ENCODE measurements at regions not wholly inside any gene's neighbourhood (a gene's known extent, or its start where the extent isn't known, plus 50 kb on each side); places are given as distances from the start of the nearest gene placed in this dataset.

DNA sequence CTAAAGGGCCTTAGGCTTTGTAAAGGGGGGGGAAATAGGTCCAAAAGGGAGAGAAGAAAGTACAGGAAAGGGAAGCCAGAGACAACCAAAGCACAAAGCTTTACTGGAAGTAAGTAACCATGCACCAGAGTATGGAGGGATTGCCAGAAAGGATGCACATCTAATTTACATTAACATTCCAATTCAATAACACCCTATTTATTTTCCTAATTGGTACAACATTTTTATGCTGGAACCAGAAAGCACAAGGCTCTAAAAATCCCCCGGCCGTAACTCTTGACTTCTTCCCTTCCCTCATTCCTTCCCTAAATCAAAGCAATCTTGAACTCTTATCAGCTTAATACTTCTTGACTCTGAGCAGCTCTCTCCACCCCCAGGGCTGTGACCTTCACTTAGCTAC is 400.0 kb upstream of the CELF2 start:
- DNase-seq (ENCODE audit: low spot score) = no peak
- no peaks in the 10 kb centered on the region for H3K27me3 ChIP-seq
- no peaks in the 10 kb centered on the region for H3K9me3 ChIP-seq
- TF ChIP-seq, protein P1, sequence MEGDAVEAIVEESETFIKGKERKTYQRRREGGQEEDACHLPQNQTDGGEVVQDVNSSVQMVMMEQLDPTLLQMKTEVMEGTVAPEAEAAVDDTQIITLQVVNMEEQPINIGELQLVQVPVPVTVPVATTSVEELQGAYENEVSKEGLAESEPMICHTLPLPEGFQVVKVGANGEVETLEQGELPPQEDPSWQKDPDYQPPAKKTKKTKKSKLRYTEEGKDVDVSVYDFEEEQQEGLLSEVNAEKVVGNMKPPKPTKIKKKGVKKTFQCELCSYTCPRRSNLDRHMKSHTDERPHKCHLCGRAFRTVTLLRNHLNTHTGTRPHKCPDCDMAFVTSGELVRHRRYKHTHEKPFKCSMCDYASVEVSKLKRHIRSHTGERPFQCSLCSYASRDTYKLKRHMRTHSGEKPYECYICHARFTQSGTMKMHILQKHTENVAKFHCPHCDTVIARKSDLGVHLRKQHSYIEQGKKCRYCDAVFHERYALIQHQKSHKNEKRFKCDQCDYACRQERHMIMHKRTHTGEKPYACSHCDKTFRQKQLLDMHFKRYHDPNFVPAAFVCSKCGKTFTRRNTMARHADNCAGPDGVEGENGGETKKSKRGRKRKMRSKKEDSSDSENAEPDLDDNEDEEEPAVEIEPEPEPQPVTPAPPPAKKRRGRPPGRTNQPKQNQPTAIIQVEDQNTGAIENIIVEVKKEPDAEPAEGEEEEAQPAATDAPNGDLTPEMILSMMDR (IDR thresholded peaks at IDR 0.05) = no peak
- peaks cover 0 to 3% of the 10 kb centered on the region in 2 donors for H3K4me1 ChIP-seq
- no peaks in the 10 kb centered on the region for H3K36me3 ChIP-seq
- no peak overlapping the region for H3K4me3 ChIP-seq
- H3K27ac ChIP-seq = no peak overlapping the region

DNA sequence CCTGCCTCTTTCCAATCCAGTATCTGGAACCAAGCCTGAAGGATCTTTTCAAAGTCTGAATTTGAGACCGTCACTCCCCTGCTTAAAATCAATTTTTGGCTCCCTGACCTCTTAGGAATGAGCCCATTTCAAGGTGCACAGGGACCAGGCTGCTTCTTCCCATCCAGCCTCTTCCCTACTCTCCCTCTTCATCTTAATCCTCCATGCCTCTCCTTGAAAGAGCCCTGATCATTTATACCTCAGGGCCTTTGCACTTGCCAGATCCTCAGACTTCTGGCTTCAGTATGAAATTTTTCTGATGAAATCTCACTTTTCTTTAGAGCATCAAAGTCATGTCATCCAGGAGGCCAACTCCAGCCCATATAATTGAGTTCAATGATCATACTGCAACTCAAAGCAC is 399.5 kb upstream of the CELF2 start:
- H3K4me3 ChIP-seq = no peak overlapping the region
- TF ChIP-seq, protein P1 (IDR thresholded peaks at IDR 0.05) = no peak
- no peaks in the 10 kb centered on the region for H3K36me3 ChIP-seq
- peaks cover 0 to 7% of the 10 kb centered on the region in 2 donors for H3K4me1 ChIP-seq
- H3K9me3 ChIP-seq = no peaks in the 10 kb centered on the region
- no peak for DNase-seq (ENCODE audit: low spot score)
- H3K27ac ChIP-seq = no peak overlapping the region
- H3K27me3 ChIP-seq = no peaks in the 10 kb centered on the region

DNA sequence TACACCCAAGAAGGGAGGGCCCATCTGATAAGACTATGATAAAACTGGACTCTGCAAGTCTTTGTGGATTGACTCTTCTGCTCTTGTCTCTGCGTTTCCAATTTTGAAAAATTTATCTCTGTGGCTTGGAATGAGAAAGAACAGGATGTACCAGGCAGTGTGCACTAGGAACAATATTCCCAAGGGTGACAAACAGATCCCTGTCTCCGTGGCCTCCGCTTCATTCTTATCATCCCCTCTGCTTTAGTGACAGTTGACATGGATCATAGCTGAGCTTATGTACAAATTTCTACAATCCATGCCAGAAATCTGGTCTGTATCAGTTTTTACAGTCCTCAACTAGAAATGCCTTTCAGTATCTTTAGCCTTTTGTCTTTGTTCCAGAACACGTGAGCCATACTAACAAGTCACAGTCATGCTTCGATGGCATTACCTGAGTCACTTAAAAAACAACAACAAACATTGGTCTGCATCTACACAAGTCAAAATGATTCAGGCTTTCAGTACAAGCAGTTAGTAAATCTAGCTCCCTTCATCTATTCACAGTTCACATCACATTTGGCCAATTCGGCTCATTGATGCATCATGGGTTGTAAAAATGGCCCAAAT is 393.6 kb upstream of the CELF2 start:
- H3K4me3 ChIP-seq = no peak overlapping the region
- H3K36me3 ChIP-seq = no peaks in the 10 kb centered on the region
- no peaks in the 10 kb centered on the region for H3K9me3 ChIP-seq
- no peak for DNase-seq (ENCODE audit: low spot score)
- H3K27ac ChIP-seq = peak overlapping the region; percentile 50 to 77
- no peaks in the 10 kb centered on the region for H3K27me3 ChIP-seq
- TF ChIP-seq, protein P1 (IDR thresholded peaks at IDR 0.05) = no peak
- peaks cover 0 to 42% of the 10 kb centered on the region in 2 donors for H3K4me1 ChIP-seq

DNA sequence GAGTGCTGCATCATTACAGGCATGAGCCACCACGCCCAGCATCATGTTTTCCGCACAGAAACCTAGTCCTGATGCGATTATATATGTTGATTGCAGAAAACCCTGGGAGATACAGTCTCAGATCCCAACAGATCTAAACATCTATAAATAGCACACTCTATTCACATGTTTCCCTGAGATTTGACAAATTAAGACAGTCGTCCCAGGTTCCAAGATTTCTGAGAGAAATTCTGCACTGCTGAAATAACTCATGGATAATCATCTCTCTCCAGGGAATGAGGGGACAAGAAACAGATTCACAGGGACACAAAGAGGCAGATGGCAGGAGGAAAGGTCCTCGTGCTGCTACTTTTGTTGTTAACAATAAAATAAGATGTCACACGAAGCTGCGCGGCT is 393.1 kb upstream of the CELF2 start:
- Histone ChIP-seq H3K27ac (peak overlapping the region; percentile 50 to 77), H3K4me1 (peaks cover 0 to 42% of the 10 kb centered on the region in 2 donors)

DNA sequence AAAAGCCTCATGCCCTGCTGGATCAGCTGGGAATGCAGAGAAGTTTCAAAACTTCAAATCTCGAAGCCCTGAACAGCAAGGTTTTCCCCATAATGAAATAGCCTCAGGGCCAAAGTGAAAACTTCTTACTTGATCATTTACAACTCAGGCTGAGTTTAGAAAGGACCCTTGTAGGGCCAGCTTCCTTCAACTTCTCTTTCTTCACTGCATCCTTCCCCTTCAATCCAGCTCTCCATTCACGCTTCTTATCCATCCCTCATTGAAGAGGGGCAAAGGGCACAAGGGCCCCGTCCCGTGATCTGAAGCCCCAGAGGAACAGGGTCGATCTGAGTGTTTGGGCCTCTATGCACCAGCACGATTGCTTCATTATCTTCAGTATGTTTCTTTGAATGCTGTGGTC is 392.2 kb upstream of the CELF2 start:
- no peaks in the 10 kb centered on the region for H3K36me3 ChIP-seq
- no peaks in the 10 kb centered on the region for H3K27me3 ChIP-seq
- TF ChIP-seq, protein P1 (IDR thresholded peaks at IDR 0.05) = no peak
- no peak overlapping the region for H3K4me3 ChIP-seq
- peaks cover 0 to 42% of the 10 kb centered on the region in 2 donors for H3K4me1 ChIP-seq
- DNase-seq (ENCODE audit: low spot score) = no peak
- no peak overlapping the region for H3K27ac ChIP-seq
- H3K9me3 ChIP-seq = no peaks in the 10 kb centered on the region

More for the DNA sequence above, 393.1 kb upstream of the CELF2 start:
- TF ChIP-seq, protein P1 (IDR thresholded peaks at IDR 0.05) = no peak
- DNase-seq (ENCODE audit: low spot score) = no peak
- no peaks in the 10 kb centered on the region for H3K9me3 ChIP-seq
- no peak overlapping the region for H3K4me3 ChIP-seq
- no peaks in the 10 kb centered on the region for H3K36me3 ChIP-seq
- H3K27me3 ChIP-seq = no peaks in the 10 kb centered on the region

DNA sequence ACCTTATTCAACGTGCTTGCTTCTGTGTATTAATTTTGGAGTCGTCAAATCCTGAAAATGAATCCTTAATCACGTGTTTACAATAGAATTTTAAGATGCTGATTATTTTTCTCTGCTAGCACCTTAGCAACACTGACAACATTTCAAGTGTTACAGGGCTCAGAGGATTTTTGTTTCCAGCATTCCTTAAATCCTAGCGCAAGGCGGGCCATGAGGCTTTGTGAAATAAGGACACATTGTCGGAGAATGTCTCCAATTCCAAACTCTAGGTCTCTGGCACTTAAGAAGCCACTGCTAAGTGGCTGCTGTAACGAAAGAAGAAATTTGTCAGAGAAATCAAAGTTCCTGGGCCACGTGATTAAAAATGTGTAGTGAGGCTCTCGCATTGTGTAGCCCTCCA is 390.9 kb upstream of the CELF2 start:
- Histone ChIP-seq H3K4me3 (no peak overlapping the region), H3K27me3 (no peaks in the 10 kb centered on the region), H3K36me3 (no peaks in the 10 kb centered on the region), H3K27ac (peak overlapping the region in 1 of 2 donors; percentile 45), H3K9me3 (no peaks in the 10 kb centered on the region), H3K4me1 (peaks cover 0 to 42% of the 10 kb centered on the region in 2 donors)
- no peak for DNase-seq (ENCODE audit: low spot score)
- TF ChIP-seq, protein P1 (IDR thresholded peaks at IDR 0.05) = no peak

Measured in right atrium auricular region (tissue), 2 donors.